Glutamatergic neuron (in vitro differentiated cells): ENCODE measurements at regions not wholly inside any gene's neighbourhood (a gene's known extent, or its start where the extent isn't known, plus 50 kb on each side); places are given as distances from the start of the nearest gene placed in this dataset.

Source experiments
- DNase-seq: peaks from one replicate; pipeline ENCODE4 v3.0.0; 2022
- H3K27ac Mint-ChIP-seq: one replicate; pipeline ENCODE4 v1.8.0; 2020; ENCODE audit warnings: mild to moderate bottlenecking, mixed read lengths, inconsistent platforms; ENCODE audit not compliant: unreplicated experiment
- H3K27me3 Mint-ChIP-seq: one replicate; pipeline ENCODE4 v1.8.0; 2020; ENCODE audit warnings: mild to moderate bottlenecking, moderate library complexity, mixed read lengths, inconsistent platforms; ENCODE audit not compliant: unreplicated experiment
- H3K36me3 Mint-ChIP-seq: one replicate; pipeline ENCODE4 v1.8.0; 2020; ENCODE audit warnings: mild to moderate bottlenecking, mixed read lengths, inconsistent platforms; ENCODE audit not compliant: unreplicated experiment
- H3K4me1 Mint-ChIP-seq: one replicate; pipeline ENCODE4 v1.8.0; 2020; ENCODE audit warnings: mild to moderate bottlenecking, low read depth, mixed read lengths, inconsistent platforms; ENCODE audit not compliant: unreplicated experiment
- H3K4me3 Mint-ChIP-seq: one replicate; pipeline ENCODE4 v1.8.0; 2020; ENCODE audit warnings: mild to moderate bottlenecking, mixed read lengths, inconsistent platforms; ENCODE audit not compliant: unreplicated experiment
- H3K9me3 Mint-ChIP-seq: one replicate; pipeline ENCODE4 v1.8.0; 2020; ENCODE audit warnings: mild to moderate bottlenecking, moderate library complexity, mixed read lengths, inconsistent platforms; ENCODE audit not compliant: unreplicated experiment
- TF ChIP-seq, protein P1 (sequence below): fragments of 200-600 bp; sonication (generic); IDR thresholded peaks from one replicate; pipeline ENCODE4 v1.5.0; 2021; ENCODE audit not compliant: partially characterized antibody, unreplicated experiment

DNA sequence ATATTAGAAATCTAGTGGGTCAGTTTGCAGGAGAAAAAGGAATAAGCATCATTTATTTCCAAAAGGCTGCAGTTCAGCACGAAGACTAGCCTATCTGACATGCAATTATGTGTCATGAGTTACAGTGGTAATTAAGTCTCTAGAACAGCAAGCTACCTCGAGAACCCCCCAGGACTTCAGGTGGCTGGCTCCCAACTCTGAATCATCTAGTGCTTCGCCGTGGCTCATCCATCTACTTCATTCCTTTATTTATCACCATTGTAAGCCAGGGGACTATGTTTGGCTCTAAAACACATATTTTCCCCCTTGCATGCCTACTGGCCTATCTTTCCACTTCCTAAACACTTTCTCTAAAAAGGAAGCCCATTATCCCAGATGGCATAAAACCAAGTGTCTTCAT is 121.6 kb downstream of the TXNL1 start:
- H3K27me3 Mint-ChIP-seq = peaks cover 7% of the 10 kb centered on the region
- DNase-seq = no peak
- H3K4me3 Mint-ChIP-seq = no peak overlapping the region
- TF ChIP-seq, protein P1, sequence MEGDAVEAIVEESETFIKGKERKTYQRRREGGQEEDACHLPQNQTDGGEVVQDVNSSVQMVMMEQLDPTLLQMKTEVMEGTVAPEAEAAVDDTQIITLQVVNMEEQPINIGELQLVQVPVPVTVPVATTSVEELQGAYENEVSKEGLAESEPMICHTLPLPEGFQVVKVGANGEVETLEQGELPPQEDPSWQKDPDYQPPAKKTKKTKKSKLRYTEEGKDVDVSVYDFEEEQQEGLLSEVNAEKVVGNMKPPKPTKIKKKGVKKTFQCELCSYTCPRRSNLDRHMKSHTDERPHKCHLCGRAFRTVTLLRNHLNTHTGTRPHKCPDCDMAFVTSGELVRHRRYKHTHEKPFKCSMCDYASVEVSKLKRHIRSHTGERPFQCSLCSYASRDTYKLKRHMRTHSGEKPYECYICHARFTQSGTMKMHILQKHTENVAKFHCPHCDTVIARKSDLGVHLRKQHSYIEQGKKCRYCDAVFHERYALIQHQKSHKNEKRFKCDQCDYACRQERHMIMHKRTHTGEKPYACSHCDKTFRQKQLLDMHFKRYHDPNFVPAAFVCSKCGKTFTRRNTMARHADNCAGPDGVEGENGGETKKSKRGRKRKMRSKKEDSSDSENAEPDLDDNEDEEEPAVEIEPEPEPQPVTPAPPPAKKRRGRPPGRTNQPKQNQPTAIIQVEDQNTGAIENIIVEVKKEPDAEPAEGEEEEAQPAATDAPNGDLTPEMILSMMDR = no peak
- no peaks in the 10 kb centered on the region for H3K9me3 Mint-ChIP-seq
- no peak overlapping the region for H3K27ac Mint-ChIP-seq
- no peaks in the 10 kb centered on the region for H3K4me1 Mint-ChIP-seq
- peaks cover 10% of the 10 kb centered on the region for H3K36me3 Mint-ChIP-seq

DNA sequence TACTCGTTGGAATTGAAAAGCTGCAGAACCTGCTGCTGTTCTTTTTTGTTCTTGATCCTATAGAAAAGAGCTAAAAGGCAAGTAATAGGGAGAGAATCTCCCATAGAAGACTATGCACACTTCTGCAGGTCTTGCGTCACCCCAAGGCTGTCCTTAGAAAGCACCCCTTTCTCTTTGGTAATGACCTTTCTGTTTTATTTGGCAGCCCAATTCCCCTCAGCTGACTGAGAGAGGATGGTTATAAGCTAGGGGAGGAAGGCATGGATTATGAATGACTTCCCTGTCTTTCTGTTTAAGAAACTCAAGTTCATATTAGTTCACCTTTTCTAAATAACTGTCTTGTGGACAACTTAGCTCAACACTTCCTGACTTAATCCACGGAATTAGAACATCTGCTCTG is 122.9 kb downstream of the TXNL1 start:
- DNase-seq = no peak
- no peaks in the 10 kb centered on the region for H3K9me3 Mint-ChIP-seq
- no peak overlapping the region for H3K27ac Mint-ChIP-seq
- peaks cover 10% of the 10 kb centered on the region for H3K36me3 Mint-ChIP-seq
- H3K4me3 Mint-ChIP-seq = no peak overlapping the region
- H3K27me3 Mint-ChIP-seq = peaks cover 7% of the 10 kb centered on the region
- H3K4me1 Mint-ChIP-seq = no peaks in the 10 kb centered on the region
- TF ChIP-seq, protein P1 = no peak

DNA sequence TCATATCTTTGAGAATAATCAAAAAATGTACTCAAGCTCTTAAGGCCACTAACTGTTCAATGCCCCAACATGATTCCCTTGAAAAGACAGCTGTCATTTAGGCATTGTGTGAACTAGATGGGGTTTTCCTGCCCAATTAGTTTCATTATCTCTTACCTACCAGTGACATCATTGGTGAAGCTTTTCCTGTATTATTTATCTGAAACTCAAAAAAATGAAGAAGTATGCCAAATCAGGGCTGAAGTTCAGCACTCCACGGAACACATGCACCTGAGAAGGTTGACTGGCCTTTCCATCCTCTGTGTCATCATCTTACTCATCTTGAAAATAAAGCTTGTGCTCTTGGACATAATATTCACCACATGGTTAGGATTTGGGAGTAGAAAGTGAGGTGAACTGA is 126.4 kb downstream of the TXNL1 start:
- peaks cover 3% of the 10 kb centered on the region for H3K27me3 Mint-ChIP-seq
- no peaks in the 10 kb centered on the region for H3K4me1 Mint-ChIP-seq
- no peak overlapping the region for H3K4me3 Mint-ChIP-seq

DNA sequence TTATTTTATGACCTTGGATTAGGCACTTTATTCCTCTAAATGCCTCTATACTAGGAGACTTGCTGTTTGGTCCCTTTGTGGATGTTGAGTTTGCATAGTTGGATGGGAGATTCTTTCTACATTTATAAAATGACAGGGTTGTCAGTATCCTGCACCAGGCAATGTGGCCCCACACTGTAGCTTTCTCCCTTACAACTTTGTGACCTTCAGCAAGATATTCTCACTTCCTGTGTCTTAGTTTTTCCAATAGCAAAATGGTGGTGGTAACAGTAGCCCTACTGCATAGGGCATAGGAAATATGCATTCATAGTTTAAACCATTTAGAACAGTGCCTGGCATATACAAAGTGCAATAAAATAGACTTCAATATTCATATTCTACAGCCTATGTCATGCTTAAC is 128.3 kb downstream of the TXNL1 start:
- Mint-ChIP-seq H3K27me3 (peaks cover 2% of the 10 kb centered on the region), H3K36me3 (no peaks in the 10 kb centered on the region), H3K4me1 (no peaks in the 10 kb centered on the region), H3K4me3 (no peak overlapping the region), H3K27ac (no peak overlapping the region), H3K9me3 (no peaks in the 10 kb centered on the region)
- DNase-seq = no peak
- TF ChIP-seq, protein P1 = no peak

More for the DNA sequence above, 126.4 kb downstream of the TXNL1 start:
- no peaks in the 10 kb centered on the region for H3K36me3 Mint-ChIP-seq
- no peak for DNase-seq
- TF ChIP-seq, protein P1 = no peak
- no peaks in the 10 kb centered on the region for H3K9me3 Mint-ChIP-seq
- H3K27ac Mint-ChIP-seq = no peak overlapping the region

DNA sequence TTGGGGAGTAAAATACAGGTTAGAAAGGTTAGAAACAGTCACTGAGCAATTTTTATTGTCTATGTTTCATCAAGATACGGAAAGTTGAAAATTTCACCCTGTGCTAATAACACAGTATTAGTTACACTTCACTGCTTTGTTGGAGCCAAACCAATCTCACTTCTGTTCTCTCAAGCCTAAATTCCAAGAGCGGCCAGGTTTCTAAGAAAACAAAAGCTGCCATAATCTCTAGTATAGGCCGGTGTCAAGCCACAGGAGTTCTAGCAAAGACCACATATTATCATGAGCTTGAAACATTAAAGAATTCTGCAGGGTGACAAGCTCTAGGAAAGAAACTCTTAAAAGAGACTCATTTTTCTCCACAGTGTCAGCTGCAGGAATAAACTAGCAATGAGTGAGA is 128.7 kb downstream of the TXNL1 start:
- no peak overlapping the region for H3K27ac Mint-ChIP-seq
- no peak for DNase-seq
- H3K9me3 Mint-ChIP-seq = no peaks in the 10 kb centered on the region

More for the DNA sequence above, 128.7 kb downstream of the TXNL1 start:
- Mint-ChIP-seq H3K4me3 (no peak overlapping the region), H3K36me3 (no peaks in the 10 kb centered on the region), H3K27me3 (peaks cover 2% of the 10 kb centered on the region), H3K4me1 (no peaks in the 10 kb centered on the region)
- TF ChIP-seq, protein P1 = no peak
